Astrocyte (in vitro differentiated cells and primary cell): ENCODE measurements at regions not wholly inside any gene's neighbourhood (a gene's known extent, or its start where the extent isn't known, plus 50 kb on each side); places are given as distances from the start of the nearest gene placed in this dataset.

Source experiments
- EZH2 ChIP-seq: IDR thresholded peaks from 2 replicates; pipeline ENCODE4 v1.6.1; 2012; ENCODE audit warnings: mild to moderate bottlenecking, low read length, inconsistent platforms; ENCODE audit not compliant: insufficient read depth
- TF ChIP-seq, protein P1 (sequence below): IDR thresholded peaks from 2 replicates; pipeline ENCODE4 v1.5.1; 2011; ENCODE audit warnings: low read depth, mild to moderate bottlenecking, inconsistent platforms, low read length, moderate library complexity; ENCODE audit not compliant: insufficient read depth

DNA sequence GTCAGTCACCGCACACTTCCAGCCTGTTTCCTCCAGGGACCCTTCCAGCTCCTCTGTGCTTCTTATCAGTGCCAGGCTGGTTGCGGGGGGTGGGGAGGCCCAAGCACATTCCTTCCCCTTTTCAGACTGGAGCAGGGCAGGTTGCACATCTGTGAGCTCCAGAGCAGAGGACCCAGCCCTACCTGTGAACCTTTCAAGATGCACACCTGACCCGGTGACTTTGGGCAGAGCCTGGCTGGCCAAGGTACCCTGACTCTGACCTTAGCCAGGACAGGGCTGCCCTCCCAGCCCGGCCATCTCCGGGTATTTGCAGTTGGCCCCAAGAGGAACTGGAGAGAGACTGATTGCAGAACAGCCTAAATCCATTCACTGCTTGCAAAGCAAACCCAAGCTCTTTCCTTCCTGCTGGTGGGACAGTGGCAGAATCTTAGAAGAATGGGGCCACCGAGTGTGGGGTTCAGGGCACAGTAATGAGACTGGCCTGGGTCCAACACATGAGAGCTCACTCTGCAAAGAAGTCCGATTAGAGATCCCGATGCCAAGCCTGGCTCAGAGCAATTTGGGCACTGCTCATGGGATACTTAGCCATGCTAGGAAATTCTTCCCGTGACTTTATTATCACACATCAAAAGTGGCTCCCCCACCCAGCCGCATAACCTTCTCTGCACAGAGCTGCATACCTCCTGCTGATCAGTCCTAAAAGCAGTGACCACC, 64.7 kb upstream of the CCND1 start:
- TF ChIP-seq EZH2 = no peak
- TF ChIP-seq, protein P1, sequence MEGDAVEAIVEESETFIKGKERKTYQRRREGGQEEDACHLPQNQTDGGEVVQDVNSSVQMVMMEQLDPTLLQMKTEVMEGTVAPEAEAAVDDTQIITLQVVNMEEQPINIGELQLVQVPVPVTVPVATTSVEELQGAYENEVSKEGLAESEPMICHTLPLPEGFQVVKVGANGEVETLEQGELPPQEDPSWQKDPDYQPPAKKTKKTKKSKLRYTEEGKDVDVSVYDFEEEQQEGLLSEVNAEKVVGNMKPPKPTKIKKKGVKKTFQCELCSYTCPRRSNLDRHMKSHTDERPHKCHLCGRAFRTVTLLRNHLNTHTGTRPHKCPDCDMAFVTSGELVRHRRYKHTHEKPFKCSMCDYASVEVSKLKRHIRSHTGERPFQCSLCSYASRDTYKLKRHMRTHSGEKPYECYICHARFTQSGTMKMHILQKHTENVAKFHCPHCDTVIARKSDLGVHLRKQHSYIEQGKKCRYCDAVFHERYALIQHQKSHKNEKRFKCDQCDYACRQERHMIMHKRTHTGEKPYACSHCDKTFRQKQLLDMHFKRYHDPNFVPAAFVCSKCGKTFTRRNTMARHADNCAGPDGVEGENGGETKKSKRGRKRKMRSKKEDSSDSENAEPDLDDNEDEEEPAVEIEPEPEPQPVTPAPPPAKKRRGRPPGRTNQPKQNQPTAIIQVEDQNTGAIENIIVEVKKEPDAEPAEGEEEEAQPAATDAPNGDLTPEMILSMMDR = no peak
